Neural cell (in vitro differentiated cells): ENCODE measurements at regions not wholly inside any gene's neighbourhood (a gene's known extent, or its start where the extent isn't known, plus 50 kb on each side); places are given as distances from the start of the nearest gene placed in this dataset.

Source experiments
- H2AFZ ChIP-seq: fragments of 200-600, 300-800 bp; sonication (generic), shearing (Covaris generic); 2 replicates; pipeline ENCODE4 v1.6.0; 2014; ENCODE audit warnings: low read depth, mild to moderate bottlenecking, antibody characterized with exemption, low read length, moderate library complexity
- H3F3A ChIP-seq: fragments of 200-600 bp; shearing (Covaris generic); 2 replicates; pipeline ENCODE4 v1.6.1; 2016; ENCODE audit warnings: mild to moderate bottlenecking, moderate library complexity, mixed read lengths, antibody characterized with exemption, low read length; ENCODE audit not compliant: insufficient read depth, poor library complexity, severe bottlenecking
- H3K27ac ChIP-seq: fragments of 200-600, 300-800 bp; sonication (generic), shearing (Covaris generic); 2 replicates; pipeline ENCODE4 v1.5.1; 2014; ENCODE audit warnings: mild to moderate bottlenecking, low read length, moderate library complexity
- H3K27me3 ChIP-seq: fragments of 300-800, 200-600 bp; sonication (generic), shearing (Covaris generic); 2 replicates; pipeline ENCODE4 v1.6.0; 2014; ENCODE audit warnings: mild to moderate bottlenecking, low read depth, low read length, moderate library complexity; ENCODE audit not compliant: insufficient read depth
- H3K36me3 ChIP-seq: fragments of 300-800, 200-600 bp; sonication (generic), shearing (Covaris generic); 2 replicates; pipeline ENCODE4 v1.5.1; 2014; ENCODE audit warnings: mild to moderate bottlenecking, antibody characterized with exemption, low read length, moderate library complexity; ENCODE audit not compliant: insufficient read depth
- H3K4me2 ChIP-seq: fragments of 300-800, 200-600 bp; sonication (generic), shearing (Covaris generic); 2 replicates; pipeline ENCODE4 v1.6.0; 2014; ENCODE audit warnings: mild to moderate bottlenecking, low read length
- H3K4me3 ChIP-seq: fragments of 300-800, 200-600 bp; sonication (generic), shearing (Covaris generic); 2 replicates; pipeline ENCODE4 v1.5.1; 2014; ENCODE audit warnings: mild to moderate bottlenecking, low read length, moderate library complexity
- H3K79me2 ChIP-seq: fragments of 200-600 bp; shearing (Covaris generic); replicated peaks from 2 replicates; pipeline ENCODE4 v1.6.0; 2014; ENCODE audit warnings: mild to moderate bottlenecking, low read length, moderate library complexity; ENCODE audit not compliant: insufficient read depth
- H3K9ac ChIP-seq: fragments of 300-800, 200-600 bp; sonication (generic), shearing (Covaris generic); 2 replicates; pipeline ENCODE4 v1.6.1; 2016; ENCODE audit warnings: mild to moderate bottlenecking, low read length, mixed read lengths
- H3K9me2 ChIP-seq: fragments of 200-600 bp; shearing (Covaris generic); 2 replicates; pipeline ENCODE4 v1.6.1; 2016; ENCODE audit warnings: mild to moderate bottlenecking, low read length, mixed read lengths; ENCODE audit not compliant: insufficient read depth
- H3K9me3 ChIP-seq: fragments of 200-600, 300-800 bp; sonication (generic), shearing (Covaris generic); 2 replicates; pipeline ENCODE4 v1.6.1; 2016; ENCODE audit warnings: mild to moderate bottlenecking, mixed run types, low read length, moderate library complexity, mixed read lengths
- H4K20me1 ChIP-seq: fragments of 200-600 bp; shearing (Covaris generic); 2 replicates; pipeline ENCODE4 v1.6.1; 2016; ENCODE audit warnings: mild to moderate bottlenecking, mixed run types; ENCODE audit not compliant: insufficient read depth
- EP300 ChIP-seq: fragments of 450-650 bp; conservative IDR thresholded peaks from 2 replicates; pipeline ENCODE4 v1.6.1; 2014; ENCODE audit warnings: antibody characterized with exemption, mild to moderate bottlenecking, moderate library complexity; ENCODE audit not compliant: poor library complexity, severe bottlenecking
- EZH2 ChIP-seq: fragments of 200-600, 300-800 bp; shearing (Covaris generic), sonication (generic); IDR thresholded peaks from 2 replicates; pipeline ENCODE4 v1.6.1; 2014; ENCODE audit warnings: antibody characterized with exemption, low read length, borderline replicate concordance, mild to moderate bottlenecking; ENCODE audit not compliant: insufficient read depth, poor library complexity, severe bottlenecking
- MXI1 ChIP-seq: fragments of 450-650 bp; conservative IDR thresholded peaks from 2 replicates; pipeline ENCODE4 v1.6.1; 2014; ENCODE audit warnings: antibody characterized with exemption, mild to moderate bottlenecking; ENCODE audit not compliant: poor library complexity, severe bottlenecking
- POLR2AphosphoS5 ChIP-seq: IDR thresholded peaks from 2 replicates; pipeline ENCODE4 v1.6.1; 2012
- RAD21 ChIP-seq: fragments of 450-650 bp; conservative IDR thresholded peaks from 2 replicates; pipeline ENCODE4 v1.6.1; 2014; ENCODE audit warnings: antibody characterized with exemption, mild to moderate bottlenecking, moderate library complexity
- REST ChIP-seq: IDR thresholded peaks from 2 replicates; pipeline ENCODE4 v1.6.1; 2012; ENCODE audit warnings: borderline replicate concordance
- SMC3 ChIP-seq: fragments of 450-650 bp; conservative IDR thresholded peaks from 2 replicates; pipeline ENCODE4 v1.6.1; 2014; ENCODE audit warnings: antibody characterized with exemption, mild to moderate bottlenecking, moderate library complexity; ENCODE audit not compliant: poor library complexity
- TAF1 ChIP-seq: IDR thresholded peaks from 2 replicates; pipeline ENCODE4 v1.6.1; 2012; ENCODE audit warnings: low read depth
- TF ChIP-seq, protein P1 (sequence below): fragments of 450-650 bp; IDR thresholded peaks from 2 replicates; pipeline ENCODE4 v1.5.1; 2014; ENCODE audit warnings: antibody characterized with exemption, mild to moderate bottlenecking, moderate library complexity; ENCODE audit not compliant: poor library complexity, severe bottlenecking

DNA sequence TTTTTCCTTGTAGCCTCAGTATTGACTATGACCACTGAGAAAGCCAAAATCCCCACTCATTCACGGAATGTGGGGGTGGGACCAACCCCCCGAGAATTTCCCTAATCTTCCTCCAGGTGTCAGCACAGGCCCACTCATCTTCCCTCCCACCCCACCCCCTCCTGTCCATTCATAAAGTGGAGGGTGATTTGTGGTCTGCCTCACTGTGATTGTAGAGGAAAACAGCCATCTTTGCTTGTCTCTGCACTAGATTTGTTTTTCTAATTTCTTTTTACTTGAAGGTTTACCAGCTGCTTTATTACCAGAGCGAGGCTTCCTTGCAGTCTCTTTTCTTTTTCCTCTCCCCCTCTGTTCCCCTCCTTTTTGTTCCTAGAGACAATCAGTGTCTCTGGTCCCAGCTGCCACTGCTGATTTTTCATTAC is 171.8 kb downstream of the ICOS start:
- Histone ChIP-seq H3K79me2 (no peaks in the 10 kb centered on the region), H3F3A (no peaks in the 10 kb centered on the region), H3K9me3 (no peaks in the 10 kb centered on the region), H3K36me3 (no peaks in the 10 kb centered on the region), H3K27ac (peak overlapping the region; percentile 44), H3K4me2 (peak overlapping the region; percentile 32), H2AFZ (no peak overlapping the region), H3K27me3 (no peaks in the 10 kb centered on the region), H3K4me3 (no peak overlapping the region), H3K9me2 (no peaks in the 10 kb centered on the region), H4K20me1 (no peaks in the 10 kb centered on the region), H3K9ac (peak overlapping the region; percentile 23)
- TF ChIP-seq EZH2 (no peak), EP300 (no peak), MXI1 (no peak), RAD21 (peak; percentile 65), SMC3 (peak; percentile 62), TAF1 (no peak), REST (no peak), POLR2AphosphoS5 (no peak)
- TF ChIP-seq, protein P1, sequence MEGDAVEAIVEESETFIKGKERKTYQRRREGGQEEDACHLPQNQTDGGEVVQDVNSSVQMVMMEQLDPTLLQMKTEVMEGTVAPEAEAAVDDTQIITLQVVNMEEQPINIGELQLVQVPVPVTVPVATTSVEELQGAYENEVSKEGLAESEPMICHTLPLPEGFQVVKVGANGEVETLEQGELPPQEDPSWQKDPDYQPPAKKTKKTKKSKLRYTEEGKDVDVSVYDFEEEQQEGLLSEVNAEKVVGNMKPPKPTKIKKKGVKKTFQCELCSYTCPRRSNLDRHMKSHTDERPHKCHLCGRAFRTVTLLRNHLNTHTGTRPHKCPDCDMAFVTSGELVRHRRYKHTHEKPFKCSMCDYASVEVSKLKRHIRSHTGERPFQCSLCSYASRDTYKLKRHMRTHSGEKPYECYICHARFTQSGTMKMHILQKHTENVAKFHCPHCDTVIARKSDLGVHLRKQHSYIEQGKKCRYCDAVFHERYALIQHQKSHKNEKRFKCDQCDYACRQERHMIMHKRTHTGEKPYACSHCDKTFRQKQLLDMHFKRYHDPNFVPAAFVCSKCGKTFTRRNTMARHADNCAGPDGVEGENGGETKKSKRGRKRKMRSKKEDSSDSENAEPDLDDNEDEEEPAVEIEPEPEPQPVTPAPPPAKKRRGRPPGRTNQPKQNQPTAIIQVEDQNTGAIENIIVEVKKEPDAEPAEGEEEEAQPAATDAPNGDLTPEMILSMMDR, result peak; percentile 50

GRCh38 chr2:204108781-204109295 is 172.3 kb downstream of the ICOS start:
- H3K9me3 ChIP-seq, result no peaks in the 10 kb centered on the region
- H3K4me2 ChIP-seq, result peak overlapping the region; percentile 32
- H4K20me1 ChIP-seq, result no peaks in the 10 kb centered on the region
- H3K4me3 ChIP-seq, result no peak overlapping the region
- H2AFZ ChIP-seq, result no peak overlapping the region
- TF ChIP-seq SMC3 (no peak), EZH2 (no peak), MXI1 (no peak), EP300 (no peak), TAF1 (no peak), POLR2AphosphoS5 (no peak), RAD21 (no peak), REST (no peak)
- TF ChIP-seq, protein P1, result no peak
- no peaks in the 10 kb centered on the region for H3K36me3 ChIP-seq
- no peaks in the 10 kb centered on the region for H3K9me2 ChIP-seq
- no peaks in the 10 kb centered on the region for H3K27me3 ChIP-seq
- no peaks in the 10 kb centered on the region for H3K79me2 ChIP-seq
- H3F3A ChIP-seq, result no peaks in the 10 kb centered on the region
- peak overlapping the region; percentile 44 for H3K27ac ChIP-seq
- H3K9ac ChIP-seq, result peak overlapping the region; percentile 23
